ENCODE measurements at regions not wholly inside any gene's neighbourhood (a gene's known extent, or its start where the extent isn't known, plus 50 kb on each side); places are given as distances from the start of the nearest gene placed in this dataset.

GRCh38 chr10:31142026-31142425 lies 110.4 kb upstream of the ZNF438 start:
- Histone ChIP-seq H3K9me3 (no peaks in the 10 kb centered on the region), H3K4me1 (ENCODE audit: control insufficient read depth in 1 of 2, low read depth in 2 of 2) (peaks cover 3 to 14% of the 10 kb centered on the region in 2 donors), H3K36me3 (no peaks in the 10 kb centered on the region), H3K4me3 (no peak overlapping the region), H3K27me3 (replicated peaks; ENCODE audit: insufficient read depth) (no peaks in the 10 kb centered on the region), H3K27ac (no peak overlapping the region)
- ATAC-seq (ENCODE audit: insufficient number of reproducible peaks, low FRiP score, low read depth) (no peak), DNase-seq (ENCODE audit: low spot score) (no peak)
- TF ChIP-seq CTCF (IDR thresholded peaks at IDR 0.05): no peak

GRCh38 chr10:31143331-31143935 lies 111.8 kb upstream of the ZNF438 start:
- Histone ChIP-seq H3K36me3 (no peaks in the 10 kb centered on the region), H3K27me3 (replicated peaks; ENCODE audit: insufficient read depth) (no peaks in the 10 kb centered on the region), H3K27ac (no peak overlapping the region), H3K4me1 (ENCODE audit: control insufficient read depth in 1 of 2, low read depth in 2 of 2) (peaks cover 3 to 9% of the 10 kb centered on the region in 2 donors), H3K4me3 (no peak overlapping the region), H3K9me3 (no peaks in the 10 kb centered on the region)
- TF ChIP-seq CTCF (IDR thresholded peaks at IDR 0.05): no peak
- ATAC-seq (ENCODE audit: insufficient number of reproducible peaks, low FRiP score, low read depth): no peak
- DNase-seq (ENCODE audit: low spot score): no peak

- Histone ChIP-seq H3K4me3 (no peak overlapping the region), H3K9me3 (no peaks in the 10 kb centered on the region), H3K27ac (no peak overlapping the region), H3K27me3 (replicated peaks; ENCODE audit: insufficient read depth) (no peaks in the 10 kb centered on the region), H3K4me1 (ENCODE audit: control insufficient read depth in 1 of 2, low read depth in 2 of 2) (peaks cover 3 to 9% of the 10 kb centered on the region in 2 donors), H3K36me3 (no peaks in the 10 kb centered on the region)
- no peak for ATAC-seq (ENCODE audit: insufficient number of reproducible peaks, low FRiP score, low read depth)
- no peak for TF ChIP-seq CTCF (IDR thresholded peaks at IDR 0.05)
- DNase-seq (ENCODE audit: low spot score): no peak
Observed at GRCh38 chr10:31145986-31146385, 114.3 kb upstream of the ZNF438 start.

- Histone ChIP-seq H3K4me1 (ENCODE audit: control insufficient read depth in 1 of 2, low read depth in 2 of 2) (peaks cover 3 to 9% of the 10 kb centered on the region in 2 donors), H3K36me3 (no peaks in the 10 kb centered on the region), H3K4me3 (peak overlapping the region; percentile 18), H3K27ac (no peak overlapping the region), H3K9me3 (no peaks in the 10 kb centered on the region), H3K27me3 (replicated peaks; ENCODE audit: insufficient read depth) (no peaks in the 10 kb centered on the region)
- no peak for ATAC-seq (ENCODE audit: insufficient number of reproducible peaks, low FRiP score, low read depth)
- no peak for DNase-seq (ENCODE audit: low spot score)
- no peak for TF ChIP-seq CTCF (IDR thresholded peaks at IDR 0.05)
Observed at GRCh38 chr10:31146491-31147209, 115.0 kb upstream of the ZNF438 start.

GRCh38 chr10:31147210-31147608 lies 115.5 kb upstream of the ZNF438 start:
- no peak for TF ChIP-seq CTCF (IDR thresholded peaks at IDR 0.05)
- Histone ChIP-seq H3K4me3 (no peak overlapping the region), H3K4me1 (ENCODE audit: control insufficient read depth in 1 of 2, low read depth in 2 of 2) (peaks cover 3 to 9% of the 10 kb centered on the region in 2 donors), H3K27me3 (replicated peaks; ENCODE audit: insufficient read depth) (no peaks in the 10 kb centered on the region), H3K36me3 (no peaks in the 10 kb centered on the region), H3K27ac (no peak overlapping the region), H3K9me3 (no peaks in the 10 kb centered on the region)
- DNase-seq (ENCODE audit: low spot score): no peak
- ATAC-seq (ENCODE audit: insufficient number of reproducible peaks, low FRiP score, low read depth): no peak

Data from thoracic aorta (tissue), 2 donors.